GM12872 (cell line): ENCODE measurements at regions not wholly inside any gene's neighbourhood (a gene's known extent, or its start where the extent isn't known, plus 50 kb on each side); places are given as distances from the start of the nearest gene placed in this dataset.

Experiments
- CTCF ChIP-seq: IDR thresholded peaks from 3 replicates; pipeline ENCODE4 v1.5.1; 2011; ENCODE audit warnings: low read depth, mild to moderate bottlenecking, low read length, moderate library complexity; ENCODE audit not compliant: insufficient read depth

GRCh38 chr7:33790746-33791145, 114.6 kb upstream of the BMPER start:
- TF ChIP-seq CTCF, result no peak

- TF ChIP-seq CTCF, result no peak
Observed at GRCh38 chr7:33792041-33792440, 113.3 kb upstream of the BMPER start.

GRCh38 chr7:33792547-33793105, 112.7 kb upstream of the BMPER start:
- no peak for TF ChIP-seq CTCF

- no peak for TF ChIP-seq CTCF
Observed at GRCh38 chr7:33793616-33794015, 111.7 kb upstream of the BMPER start.

GRCh38 chr7:33794419-33794818, 110.9 kb upstream of the BMPER start:
- TF ChIP-seq CTCF, result no peak

- TF ChIP-seq CTCF, result no peak
Observed at GRCh38 chr7:33794959-33795358, 110.4 kb upstream of the BMPER start.

GRCh38 chr7:33796538-33796937, 108.8 kb upstream of the BMPER start:
- TF ChIP-seq CTCF, result no peak
